ELR (cell line): ENCODE measurements at regions not wholly inside any gene's neighbourhood (a gene's known extent, or its start where the extent isn't known, plus 50 kb on each side); places are given as distances from the start of the nearest gene placed in this dataset.
"Not testable (repeated sequence)": the region's sequence is repeated elsewhere in the genome, so short reads cannot be mapped to it uniquely, and the experiment has no call there.

Source experiments
- DNase-seq: peaks from one replicate; pipeline ENCODE4 v3.0.0-alpha.2; 2015; ENCODE audit warnings: low read depth

DNA sequence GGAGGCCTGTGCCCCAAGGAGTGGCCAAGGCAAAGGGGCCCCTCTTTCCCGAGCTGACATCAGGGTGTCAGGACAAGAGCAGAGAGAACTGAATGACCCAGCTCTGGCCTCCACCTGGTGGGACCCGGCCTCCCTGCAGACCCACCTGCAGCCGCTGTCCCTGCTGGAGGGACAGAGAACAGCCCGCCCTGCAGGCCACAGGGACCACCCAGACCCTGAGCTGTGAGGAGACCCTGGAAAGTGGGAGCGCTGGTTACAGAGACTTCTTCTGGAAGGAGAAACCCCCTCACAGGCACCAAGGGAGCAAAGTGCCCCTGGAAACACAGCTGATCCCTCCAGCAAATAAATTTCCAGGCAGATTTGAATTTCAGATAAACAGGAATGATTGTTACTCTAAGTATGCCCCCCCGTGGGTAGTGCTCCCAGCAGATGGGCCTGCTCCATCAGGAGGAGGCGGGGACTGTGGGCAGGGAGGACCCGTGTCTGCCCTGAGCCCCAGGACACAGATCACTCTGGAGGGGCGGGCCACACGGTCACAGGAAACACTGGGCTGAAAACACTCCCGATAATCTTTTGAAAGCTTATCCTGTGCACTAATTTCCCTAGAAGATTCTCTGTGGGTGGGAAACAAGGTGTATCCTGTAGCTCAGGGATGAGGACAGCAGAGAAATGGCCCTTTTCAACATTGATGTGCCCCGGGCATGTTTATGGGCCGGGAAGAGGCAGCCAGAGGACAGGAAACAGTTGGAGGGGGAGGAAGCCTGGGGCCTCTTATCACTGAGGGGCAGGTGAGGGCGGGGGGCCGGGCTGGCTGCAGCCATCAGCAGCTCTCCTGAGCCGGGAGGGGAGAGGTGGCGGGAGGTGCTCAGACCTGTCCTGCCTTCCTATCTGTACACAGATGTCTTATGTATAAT is 276.0 kb downstream of the ADGRD1 start:
- DNase-seq: no peak

GRCh38 chr12:131230340-131231031 is 276.8 kb downstream of the ADGRD1 start:
- DNase-seq: no peak

DNA sequence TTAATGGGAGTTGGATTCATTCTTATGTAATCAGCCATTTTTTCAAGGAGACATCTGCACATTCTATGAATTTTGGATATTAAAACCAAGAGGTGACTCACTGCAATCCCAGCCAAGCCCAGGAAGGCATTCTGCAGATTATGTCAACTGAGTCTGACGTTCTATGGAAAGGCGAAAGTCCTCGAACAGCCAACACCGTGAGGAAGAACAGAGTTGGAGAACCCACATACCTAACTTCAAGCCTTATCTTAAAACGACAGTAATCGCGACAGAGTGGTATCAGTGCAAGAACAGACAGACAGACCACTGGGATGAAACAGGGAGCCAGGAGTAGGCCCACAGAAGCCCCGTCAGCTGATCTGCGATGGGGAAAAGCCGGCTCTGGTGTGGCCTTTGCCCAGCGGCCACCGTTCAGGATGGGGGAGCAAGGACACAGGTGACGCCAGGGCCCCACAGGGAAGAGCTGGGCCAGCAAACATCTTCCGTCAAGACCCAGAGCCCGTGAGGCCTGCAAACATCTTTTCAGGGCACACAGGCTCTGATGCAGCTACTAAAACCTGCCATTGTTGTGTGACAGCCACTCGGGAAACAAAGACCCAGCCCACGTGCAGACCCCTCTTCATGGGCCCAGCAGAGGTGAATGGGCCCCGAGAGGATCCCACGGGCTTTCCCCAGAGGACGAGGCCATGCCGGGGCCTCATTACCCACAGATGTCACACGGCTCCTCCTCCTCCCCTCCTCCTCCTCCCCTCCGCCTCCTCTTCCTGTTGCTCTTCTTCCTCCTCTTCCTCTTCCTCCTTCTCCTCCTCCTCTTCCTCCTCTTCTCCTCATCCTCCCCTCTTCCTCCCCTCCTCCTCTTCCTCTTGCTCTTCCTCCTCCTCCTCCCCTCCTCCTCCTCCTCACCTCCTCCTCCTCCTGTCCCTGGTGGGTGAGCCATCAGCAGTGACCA is 277.6 kb downstream of the ADGRD1 start:
- DNase-seq: no peak

GRCh38 chr12:131232036-131232435 is 278.3 kb downstream of the ADGRD1 start:
- DNase-seq: no peak

- DNase-seq: not testable (repeated sequence)
These were observed 279.2 kb downstream of the ADGRD1 start for GRCh38 chr12:131232872-131233271.

- DNase-seq: not testable (repeated sequence)
These were observed 280.4 kb downstream of the ADGRD1 start for GRCh38 chr12:131233850-131234789.

DNA sequence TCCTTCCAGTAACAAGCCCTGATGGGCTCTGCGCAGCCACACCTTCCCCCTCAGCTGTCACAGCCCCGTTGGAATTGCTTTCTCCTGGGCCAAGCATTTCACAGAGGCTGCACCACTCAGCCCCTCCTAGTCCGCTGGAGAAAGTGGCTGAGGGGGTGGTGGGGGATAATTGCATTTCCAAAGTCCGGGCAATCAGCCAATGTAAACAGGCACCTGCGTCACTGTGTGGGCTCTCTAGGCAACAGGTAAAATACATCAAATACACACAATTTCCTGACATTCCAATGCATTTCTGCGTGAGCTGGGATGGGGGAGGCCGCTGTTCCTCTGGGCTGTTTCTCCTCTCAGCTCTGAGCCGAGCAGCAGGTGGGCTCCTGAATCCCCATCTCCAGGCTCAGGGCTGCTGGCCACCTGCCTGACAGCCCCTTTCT is 281.1 kb downstream of the ADGRD1 start:
- DNase-seq: not testable (repeated sequence)

- DNase-seq: no peak
These were observed 282.2 kb downstream of the ADGRD1 start for GRCh38 chr12:131235871-131236271.

DNA sequence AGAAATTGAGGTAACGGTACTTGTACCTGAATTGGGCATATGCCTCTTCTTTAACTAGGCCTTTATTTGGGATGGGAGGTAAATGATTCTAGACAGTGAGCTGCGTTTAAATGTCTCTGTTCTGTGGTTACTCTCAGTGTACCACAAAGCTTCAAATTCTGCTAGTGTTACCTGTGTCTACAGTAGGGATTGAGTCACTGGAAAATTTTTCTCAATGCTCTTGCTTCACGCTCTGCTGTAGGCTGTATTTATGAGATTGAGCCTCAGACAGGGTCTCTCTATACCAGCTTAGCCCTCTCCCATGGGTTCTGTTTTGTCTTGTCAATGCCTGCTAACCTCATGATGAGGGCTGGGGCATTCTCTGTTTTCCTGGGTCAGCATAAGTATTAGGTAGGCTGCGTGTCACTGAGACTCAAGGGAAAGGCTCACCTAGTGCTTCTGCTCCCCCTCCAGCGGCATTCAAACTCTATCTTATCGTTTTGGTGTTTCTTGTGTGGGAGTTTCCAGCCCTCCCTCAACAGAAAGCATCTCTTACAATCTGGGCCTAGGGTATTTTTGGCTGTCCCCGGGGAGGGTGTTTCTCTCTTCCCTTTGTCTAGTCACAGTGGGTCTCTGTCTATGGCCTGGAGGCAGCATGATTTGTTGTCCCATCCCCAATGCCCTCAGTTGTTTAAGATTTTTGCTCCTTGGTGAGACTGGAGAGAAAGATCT is 285.8 kb downstream of the ADGRD1 start:
- no peak for DNase-seq

GRCh38 chr12:131241517-131241916 is 287.8 kb downstream of the ADGRD1 start:
- no peak for DNase-seq

GRCh38 chr12:131242741-131243496 is 289.2 kb downstream of the ADGRD1 start:
- DNase-seq: no peak

DNA sequence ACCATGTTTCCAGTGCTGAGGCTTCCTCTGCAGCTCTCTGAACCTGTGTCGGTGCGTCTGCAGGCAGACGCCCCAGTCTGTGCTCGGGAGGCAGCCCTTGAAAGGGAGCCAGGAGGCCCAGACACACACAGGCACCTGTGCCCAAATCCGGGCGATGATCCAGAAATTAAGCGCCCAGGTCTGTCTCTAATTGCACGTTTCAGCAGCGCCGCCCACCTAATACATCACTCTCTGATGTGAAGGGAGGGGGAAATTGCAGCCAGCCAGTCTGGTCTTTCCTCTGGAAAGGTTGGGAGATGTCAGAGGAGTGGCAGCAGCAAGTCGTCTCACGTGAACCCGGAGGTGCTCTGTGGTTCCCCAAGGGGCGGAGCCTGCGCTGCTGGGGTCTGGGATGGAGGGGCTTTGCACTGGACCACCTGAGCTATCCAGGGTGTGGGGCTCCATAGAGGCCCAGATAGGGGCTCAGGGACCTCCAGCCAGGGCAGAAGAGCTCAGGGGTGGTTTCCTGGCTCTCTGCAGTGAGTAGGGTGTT is 290.5 kb downstream of the ADGRD1 start:
- not testable (repeated sequence) for DNase-seq

DNA sequence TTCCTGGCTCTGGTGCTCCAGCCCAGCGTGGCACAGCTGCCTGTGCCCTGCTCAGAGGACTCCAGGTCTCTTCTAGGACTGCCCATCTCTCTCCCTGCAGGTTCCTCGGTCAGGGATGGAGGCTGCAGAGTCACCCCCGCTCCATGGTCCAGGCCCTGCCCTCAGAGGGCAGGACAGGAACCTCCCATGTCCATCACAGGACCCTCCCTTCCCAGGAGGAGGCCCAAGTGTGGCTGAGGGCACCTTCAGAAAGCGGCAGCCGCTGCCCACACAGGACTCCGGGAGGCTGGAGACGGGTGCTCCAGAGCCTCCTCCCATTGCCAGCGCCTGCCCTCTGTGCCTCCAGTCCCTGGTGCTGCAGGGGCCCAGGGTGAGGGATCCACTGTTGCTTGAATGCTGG is 291.5 kb downstream of the ADGRD1 start:
- DNase-seq: not testable (repeated sequence)

GRCh38 chr12:131245564-131246355 is 292.1 kb downstream of the ADGRD1 start:
- no peak for DNase-seq

GRCh38 chr12:131247026-131247725 is 293.5 kb downstream of the ADGRD1 start:
- DNase-seq: not testable (repeated sequence)

DNA sequence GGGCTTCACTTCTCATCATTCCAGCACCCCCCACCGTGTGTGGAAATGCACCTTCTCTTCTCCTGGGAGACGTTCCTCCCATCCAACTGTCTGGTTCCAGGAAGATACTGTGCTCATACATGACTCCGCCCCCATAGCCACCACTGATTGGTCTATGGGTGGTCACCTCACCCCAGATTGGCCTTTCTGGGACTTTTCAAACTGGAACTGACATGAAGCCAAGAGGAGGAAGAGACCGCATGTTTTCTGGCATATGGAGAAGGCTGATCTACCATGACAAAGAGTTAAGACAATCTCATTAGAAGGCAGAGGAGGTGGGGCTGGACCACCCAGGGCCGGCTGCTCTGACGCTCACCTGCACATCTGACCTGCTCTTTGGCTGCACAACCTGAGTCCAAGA is 294.2 kb downstream of the ADGRD1 start:
- DNase-seq: not testable (repeated sequence)

DNA sequence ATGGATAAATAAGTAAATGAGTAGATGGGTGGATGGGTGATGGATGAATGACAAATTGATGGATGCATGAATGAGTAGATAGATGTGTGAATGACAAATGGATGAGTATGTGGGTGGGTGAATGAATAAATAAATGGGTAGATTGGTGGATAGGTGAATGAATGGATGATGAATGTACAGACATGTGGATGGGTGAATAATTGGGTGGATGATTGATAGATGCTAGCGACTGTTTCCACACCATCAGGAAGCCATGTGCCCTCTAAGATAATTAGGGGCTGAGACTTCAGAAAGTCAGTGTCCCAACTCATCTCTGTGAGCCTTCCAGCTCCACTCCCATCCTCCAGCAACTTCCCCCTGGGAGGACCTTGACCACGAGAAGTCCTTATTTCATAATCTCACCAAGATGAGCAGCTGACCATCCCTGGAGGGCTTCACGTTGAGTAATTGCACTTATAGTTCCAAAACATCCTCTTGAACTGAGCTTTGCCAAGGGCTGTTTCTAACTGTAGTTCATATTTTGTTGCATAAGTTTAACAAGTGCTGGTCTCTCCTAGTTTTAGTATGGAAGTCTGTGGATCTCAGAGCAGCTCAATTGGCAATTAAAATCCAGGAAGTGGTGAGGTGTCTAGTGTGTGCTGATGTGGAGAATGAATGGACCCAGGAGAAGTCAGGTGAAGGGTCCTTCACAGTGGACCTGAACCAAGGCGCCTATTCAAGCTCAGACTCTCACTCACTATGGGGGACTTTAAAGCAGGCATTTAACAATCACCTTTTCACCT is 295.7 kb downstream of the ADGRD1 start:
- DNase-seq: no peak
